Panc1 (cell line): ENCODE measurements at regions not wholly inside any gene's neighbourhood (a gene's known extent, or its start where the extent isn't known, plus 50 kb on each side); places are given as distances from the start of the nearest gene placed in this dataset.

Experiments used
- ATAC-seq: fragments of 200-7000 bp; cut with Tn5 transposase; 2 replicates; pipeline ENCODE4 v1.9.1; 2020; ENCODE audit warnings: mild to moderate bottlenecking, moderate library complexity
- BruUV-seq: library from RNA; stranded (reverse); fragments of 400-500 nt; replicated peaks from 2 replicates; lab custom pipeline; 2021; lab: Mats Ljungman, UMichigan
- CTCF ChIA-PET: fragments of 300-600 bp; sonication (Branson Sonifier 250); formaldehyde crosslinking; loops from one replicate; lab custom pipeline; 2022; ENCODE audit warnings: antibody characterized with exemption; lab: Charles Lee
- POLR2A ChIA-PET: fragments of 300-600 bp; sonication (Branson Sonifier 250); formaldehyde crosslinking; loops from one replicate; lab custom pipeline; 2022; ENCODE audit warnings: antibody characterized with exemption; lab: Charles Lee
- DNase-seq: peaks from one replicate; pipeline ENCODE4 v3.0.0-alpha.2; 2010; ENCODE audit warnings: low read depth, low spot score
- H3K27ac ChIP-seq: 2 replicates; pipeline ENCODE4 v1.5.1; 2011; ENCODE audit warnings: mild to moderate bottlenecking, low read length, inconsistent platforms
- H3K27me3 ChIP-seq: fragments of 200-500 bp; sonication (Bioruptor generic); 2 replicates; pipeline ENCODE4 v1.6.0; 2014; ENCODE audit warnings: low read length, inconsistent platforms; ENCODE audit not compliant: control insufficient read depth, insufficient read depth
- H3K36me3 ChIP-seq: fragments of 200-500 bp; sonication (Bioruptor generic); 2 replicates; pipeline ENCODE4 v1.5.1; 2014; ENCODE audit warnings: inconsistent platforms, mild to moderate bottlenecking, low read length, moderate library complexity; ENCODE audit not compliant: control insufficient read depth, insufficient read depth
- H3K4me1 ChIP-seq: 2 replicates; pipeline ENCODE4 v1.5.1; 2011; ENCODE audit warnings: inconsistent platforms, mild to moderate bottlenecking, low read length, moderate library complexity; ENCODE audit not compliant: control insufficient read depth, insufficient read depth
- H3K4me3 ChIP-seq, 2 experiments: 2 replicates each; pipeline ENCODE4 v1.5.1; 2011 to 2012; ENCODE audit warnings: low read depth in 2 of 2, low read length in 2 of 2, mild to moderate bottlenecking in 2 of 2, inconsistent platforms in 1 of 2, moderate library complexity in 1 of 2
- H3K9me3 ChIP-seq: fragments of 200-500 bp; sonication (Bioruptor generic); 2 replicates; pipeline ENCODE4 v1.5.1; 2014; ENCODE audit warnings: low read depth, mild to moderate bottlenecking, inconsistent platforms, low read length, moderate library complexity; ENCODE audit not compliant: control insufficient read depth, insufficient read depth
- CTCF ChIP-seq: fragments of 450-650 bp; IDR thresholded peaks from 2 replicates; pipeline ENCODE4 v1.5.1; 2017; ENCODE audit warnings: mild to moderate bottlenecking
- POLR2AphosphoS5 ChIP-seq: IDR thresholded peaks from 2 replicates; pipeline ENCODE4 v1.6.1; 2012; ENCODE audit warnings: mild to moderate bottlenecking, low read depth, low read length, moderate library complexity
- REST ChIP-seq, 2 experiments: IDR thresholded peaks; 2 replicates each; pipeline ENCODE4 v1.6.1; 2011 to 2012; ENCODE audit warnings: low read depth in 2 of 2, control low read depth in 1 of 2, low read length in 1 of 2, mild to moderate bottlenecking in 1 of 2, moderate library complexity in 1 of 2; ENCODE audit not compliant: insufficient read depth in 1 of 2
- SIN3A ChIP-seq: IDR thresholded peaks from 2 replicates; pipeline ENCODE4 v1.6.1; 2012; ENCODE audit warnings: low read depth, mild to moderate bottlenecking, low read length, moderate library complexity, borderline replicate concordance; ENCODE audit not compliant: insufficient read depth
- TCF7L2 ChIP-seq: IDR thresholded peaks from 2 replicates; pipeline ENCODE4 v1.6.1; 2011; ENCODE audit warnings: mild to moderate bottlenecking, low read depth, low read length, inconsistent platforms
- in situ Hi-C: cut with HindIII; loops from 2 replicates; pipeline ENCODE4 v1.10.0; 2016; ENCODE audit warnings: low sequenced_read_pairs, low pct_unique_long_range_greater_than_20kb
- intact Hi-C: fragments of 100-400 bp; cut with micrococcal nuclease; formaldehyde crosslinking; loops from one replicate; pipeline ENCODE4 v1.10.0; 2022; ENCODE audit not compliant: unreplicated experiment

- BruUV-seq: no TSS peak
- H3K9me3 ChIP-seq: no peaks in the 10 kb centered on the region
- H3K4me3 ChIP-seq: no peak overlapping the region
- no peaks in the 10 kb centered on the region for H3K27me3 ChIP-seq
- DNase-seq (no peak), ATAC-seq (no peak)
- TF ChIP-seq SIN3A: no peak
- no peak for TF ChIP-seq TCF7L2
- no peak for TF ChIP-seq CTCF
- TF ChIP-seq POLR2AphosphoS5: no peak
- no peak for TF ChIP-seq REST (IDR thresholded peaks at IDR 0.05; ENCODE audit: insufficient read depth in 1 of 2, low read depth in 2 of 2, low read length in 1 of 2)
- ChIA-PET POLR2A (no interaction called here), CTCF (no interaction called here)
- no peaks in the 10 kb centered on the region for H3K4me1 ChIP-seq
- H3K36me3 ChIP-seq: no peaks in the 10 kb centered on the region
- in situ Hi-C loops (no loop called here), intact Hi-C loops (no loop called here)
- H3K27ac ChIP-seq: no peak overlapping the region
Observed at GRCh38 chr13:59522652-59523051, 641.1 kb downstream of the DIAPH3 start.

- no peak overlapping the region for H3K27ac ChIP-seq
- TF ChIP-seq TCF7L2 (no peak), POLR2AphosphoS5 (no peak), CTCF (no peak), SIN3A (no peak), REST (IDR thresholded peaks at IDR 0.05; ENCODE audit: insufficient read depth in 1 of 2, low read depth in 2 of 2, low read length in 1 of 2) (no peak)
- no TSS peak for BruUV-seq
- H3K9me3 ChIP-seq: no peaks in the 10 kb centered on the region
- DNase-seq (no peak), ATAC-seq (no peak)
- ChIA-PET POLR2A (no interaction called here), CTCF (no interaction called here)
- no peak overlapping the region for H3K4me3 ChIP-seq
- no peaks in the 10 kb centered on the region for H3K36me3 ChIP-seq
- no peaks in the 10 kb centered on the region for H3K27me3 ChIP-seq
- no peaks in the 10 kb centered on the region for H3K4me1 ChIP-seq
- intact Hi-C loops (no loop called here), in situ Hi-C loops (no loop called here)
Observed at GRCh38 chr13:59527500-59527899, 636.2 kb downstream of the DIAPH3 start.
